ENCODE measurements at regions not wholly inside any gene's neighbourhood (a gene's known extent, or its start where the extent isn't known, plus 50 kb on each side); places are given as distances from the start of the nearest gene placed in this dataset.
"Not testable (repeated sequence)": the region's sequence is repeated elsewhere in the genome, so short reads cannot be mapped to it uniquely, and the experiment has no call there.

- DNase-seq: no peak
These were observed 501.0 kb upstream of the EDIL3 start for GRCh38 chr5:84885485-84886258.

GRCh38 chr5:84881737-84882136 is 497.1 kb upstream of the EDIL3 start:
- no peak for DNase-seq

GRCh38 chr5:84874196-84874595 is 489.5 kb upstream of the EDIL3 start:
- DNase-seq: no peak

GRCh38 chr5:84872768-84873167 is 488.1 kb upstream of the EDIL3 start:
- DNase-seq: no peak

GRCh38 chr5:84870369-84870768 is 485.7 kb upstream of the EDIL3 start:
- DNase-seq: no peak

- DNase-seq: no peak
These were observed 485.0 kb upstream of the EDIL3 start for GRCh38 chr5:84869675-84870074.

GRCh38 chr5:84863936-84864335 is 479.3 kb upstream of the EDIL3 start:
- DNase-seq: not testable (repeated sequence)

GRCh38 chr5:84863020-84863419 is 478.3 kb upstream of the EDIL3 start:
- DNase-seq: no peak

- DNase-seq: no peak
These were observed 477.5 kb upstream of the EDIL3 start for GRCh38 chr5:84862132-84862531.

- no peak for DNase-seq
These were observed 476.6 kb upstream of the EDIL3 start for GRCh38 chr5:84861306-84861705.

- no peak for DNase-seq
These were observed 474.4 kb upstream of the EDIL3 start for GRCh38 chr5:84859056-84859455.

- no peak for DNase-seq
These were observed 447.0 kb upstream of the EDIL3 start for GRCh38 chr5:84831701-84832100.

- no peak for DNase-seq
These were observed 445.6 kb upstream of the EDIL3 start for GRCh38 chr5:84830265-84830664.

- DNase-seq: no peak
These were observed 440.9 kb upstream of the EDIL3 start for GRCh38 chr5:84825606-84826005.

GRCh38 chr5:84821924-84822323 is 437.2 kb upstream of the EDIL3 start:
- no peak for DNase-seq

- DNase-seq: no peak
These were observed 433.3 kb upstream of the EDIL3 start for GRCh38 chr5:84817953-84818352.

GRCh38 chr5:84816746-84817547 is 432.3 kb upstream of the EDIL3 start:
- DNase-seq: no peak

- no peak for DNase-seq
These were observed 431.5 kb upstream of the EDIL3 start for GRCh38 chr5:84816160-84816559.

- DNase-seq: no peak
These were observed 420.8 kb upstream of the EDIL3 start for GRCh38 chr5:84805473-84805872.

- DNase-seq: no peak
These were observed 411.7 kb upstream of the EDIL3 start for GRCh38 chr5:84796399-84796798.

- DNase-seq: no peak
These were observed 409.9 kb upstream of the EDIL3 start for GRCh38 chr5:84794486-84795035.

- no peak for DNase-seq
These were observed 407.1 kb upstream of the EDIL3 start for GRCh38 chr5:84791730-84792129.

GRCh38 chr5:84791138-84791537 is 406.5 kb upstream of the EDIL3 start:
- no peak for DNase-seq

- no peak for DNase-seq
These were observed 405.7 kb upstream of the EDIL3 start for GRCh38 chr5:84790406-84790805.
